ENCODE measurements at regions not wholly inside any gene's neighbourhood (a gene's known extent, or its start where the extent isn't known, plus 50 kb on each side); places are given as distances from the start of the nearest gene placed in this dataset.

DNA sequence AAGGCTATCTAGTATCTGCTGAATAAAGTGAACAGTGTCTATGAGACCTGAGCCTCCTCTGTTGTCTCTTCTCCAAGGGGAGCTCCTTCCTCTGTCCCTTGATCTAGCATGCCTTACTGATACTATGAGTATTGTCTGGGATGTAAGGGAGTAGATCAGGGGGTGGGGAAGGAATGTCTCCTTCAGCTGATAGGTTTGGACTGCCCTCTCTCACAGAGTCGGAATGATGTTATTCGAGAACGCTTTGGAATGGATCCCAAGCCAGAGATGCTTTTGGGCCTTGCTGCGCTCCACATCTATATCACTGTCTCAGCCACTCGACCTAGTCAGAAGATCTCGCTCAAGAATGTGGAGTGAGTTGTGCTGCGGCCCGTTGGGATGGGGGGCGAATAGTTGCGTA is 68.3 kb upstream of the PRPS1 start:
- FAIRE-seq (no peak), DNase-seq (ENCODE audit: insufficient read length, low spot score) (no peak)

DNA sequence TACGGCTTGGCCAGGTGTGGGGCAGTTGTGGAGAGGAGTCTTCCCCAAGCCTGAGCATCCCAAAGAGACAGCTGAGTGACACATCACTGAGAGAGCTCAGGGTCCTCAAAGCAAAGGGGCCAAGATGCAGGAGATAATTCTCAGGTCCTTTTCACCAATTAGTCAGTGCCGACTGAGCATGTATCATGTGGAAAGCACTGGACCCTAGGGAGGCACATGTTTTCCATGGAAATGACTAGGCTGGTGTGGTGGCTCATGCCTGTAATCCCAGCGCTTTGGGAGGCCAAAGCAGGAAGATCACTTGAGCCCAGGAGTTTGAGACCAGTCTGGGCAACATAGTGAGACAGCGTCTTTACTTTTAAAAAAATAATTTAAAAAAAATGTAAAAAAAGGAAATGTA is 67.3 kb upstream of the PRPS1 start:
- DNase-seq (ENCODE audit: insufficient read length, low spot score) (no peak), FAIRE-seq (no peak)

DNA sequence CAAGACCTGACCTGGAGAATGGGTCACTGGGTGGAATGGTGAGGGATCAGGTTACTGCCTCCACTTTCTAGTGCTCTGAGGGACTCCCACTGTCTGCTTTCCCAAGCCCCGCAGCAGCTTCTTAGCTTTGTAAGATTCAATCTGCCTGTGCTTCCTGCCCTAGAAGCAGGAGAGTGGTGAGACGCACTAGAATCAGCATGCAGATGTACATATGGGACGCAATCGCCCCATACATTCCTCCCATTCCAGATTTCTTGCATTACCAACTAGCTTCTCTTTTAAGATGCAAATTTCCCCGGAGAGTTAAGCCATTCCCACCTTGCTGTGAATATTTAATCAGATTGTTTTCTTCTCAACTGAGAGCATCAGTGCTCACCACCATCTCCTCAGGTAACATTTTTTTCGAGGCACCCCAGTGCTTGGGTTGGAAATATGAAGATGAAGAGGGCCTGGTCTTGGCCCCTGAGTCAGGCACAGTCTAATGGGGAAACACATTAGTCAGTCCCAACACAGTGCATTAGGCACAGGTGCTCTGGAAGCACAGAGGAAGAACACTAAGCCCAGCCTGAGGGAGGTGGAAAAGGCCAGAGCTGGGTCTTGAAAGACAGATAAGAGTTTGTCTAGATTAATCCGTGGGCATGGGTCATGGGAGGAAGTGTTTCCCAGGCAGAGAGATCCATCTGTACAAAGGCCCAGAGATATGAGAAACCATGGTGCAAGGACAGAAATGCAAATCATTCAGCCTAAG is 66.7 kb upstream of the PRPS1 start:
- no peak for DNase-seq (ENCODE audit: insufficient read length, low spot score)

DNA sequence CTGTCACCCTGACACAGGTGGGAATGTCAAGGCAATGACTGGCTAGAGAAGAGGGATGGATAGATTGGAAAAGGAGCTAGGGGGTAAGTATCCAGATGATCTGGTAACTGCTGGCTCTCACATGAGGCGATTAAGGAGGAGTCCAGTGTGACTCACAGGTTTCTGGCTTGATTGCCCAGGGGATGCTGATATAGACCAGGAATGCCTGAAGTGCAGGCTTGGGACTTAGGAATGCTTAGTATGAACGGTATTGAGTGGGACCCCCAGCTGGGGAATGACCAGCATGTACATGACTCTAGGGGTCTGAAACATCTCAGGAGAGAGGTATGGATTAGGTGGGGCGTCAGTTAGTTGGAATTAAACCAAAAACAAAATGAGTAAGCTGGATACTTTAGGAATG is 65.8 kb upstream of the PRPS1 start:
- DNase-seq (ENCODE audit: insufficient read length, low spot score) = no peak
- no peak for FAIRE-seq

More for the DNA sequence above, 66.7 kb upstream of the PRPS1 start:
- no peak for FAIRE-seq

DNA sequence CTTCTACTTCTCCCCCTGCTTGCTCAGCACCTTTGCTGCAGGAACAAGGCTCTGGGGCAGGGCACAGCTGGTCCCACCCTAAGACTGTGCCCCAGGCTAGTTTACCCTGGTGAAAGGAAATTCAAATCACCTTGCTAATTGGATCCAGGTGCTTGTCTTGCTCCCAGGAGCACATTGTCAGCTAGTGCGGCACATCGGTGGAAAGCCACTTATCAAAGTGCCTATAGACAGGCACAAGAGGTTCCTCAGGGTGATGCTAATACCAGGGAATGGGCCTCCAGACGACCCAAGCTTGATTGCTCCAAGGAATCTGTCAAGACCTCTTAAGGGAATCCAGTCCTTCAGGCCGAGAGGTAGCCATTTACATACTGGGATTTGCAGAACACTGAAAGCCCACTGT is 64.5 kb upstream of the PRPS1 start:
- no peak for FAIRE-seq
- DNase-seq (ENCODE audit: insufficient read length, low spot score) = no peak

DNA sequence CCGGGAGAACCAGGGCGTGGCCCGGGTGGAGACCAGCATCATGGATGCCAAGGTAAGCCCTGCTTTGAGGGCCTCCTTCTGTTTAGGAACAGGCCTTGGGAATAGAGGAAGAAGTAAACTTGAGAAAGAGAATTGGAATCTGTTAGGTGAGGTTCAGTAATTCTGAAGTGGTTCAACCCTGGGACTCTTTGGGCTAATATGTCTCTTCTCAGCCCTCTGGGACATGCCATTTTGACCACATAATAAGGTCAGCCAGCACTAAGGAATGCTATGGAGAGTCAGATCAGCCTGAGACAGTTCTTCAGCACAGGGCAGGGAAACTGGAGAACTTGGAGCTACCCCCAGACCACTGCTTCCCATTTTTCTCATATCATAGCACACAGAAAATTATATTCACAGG is 63.3 kb upstream of the PRPS1 start:
- DNase-seq (ENCODE audit: insufficient read length, low spot score) (no peak), FAIRE-seq (no peak)

DNA sequence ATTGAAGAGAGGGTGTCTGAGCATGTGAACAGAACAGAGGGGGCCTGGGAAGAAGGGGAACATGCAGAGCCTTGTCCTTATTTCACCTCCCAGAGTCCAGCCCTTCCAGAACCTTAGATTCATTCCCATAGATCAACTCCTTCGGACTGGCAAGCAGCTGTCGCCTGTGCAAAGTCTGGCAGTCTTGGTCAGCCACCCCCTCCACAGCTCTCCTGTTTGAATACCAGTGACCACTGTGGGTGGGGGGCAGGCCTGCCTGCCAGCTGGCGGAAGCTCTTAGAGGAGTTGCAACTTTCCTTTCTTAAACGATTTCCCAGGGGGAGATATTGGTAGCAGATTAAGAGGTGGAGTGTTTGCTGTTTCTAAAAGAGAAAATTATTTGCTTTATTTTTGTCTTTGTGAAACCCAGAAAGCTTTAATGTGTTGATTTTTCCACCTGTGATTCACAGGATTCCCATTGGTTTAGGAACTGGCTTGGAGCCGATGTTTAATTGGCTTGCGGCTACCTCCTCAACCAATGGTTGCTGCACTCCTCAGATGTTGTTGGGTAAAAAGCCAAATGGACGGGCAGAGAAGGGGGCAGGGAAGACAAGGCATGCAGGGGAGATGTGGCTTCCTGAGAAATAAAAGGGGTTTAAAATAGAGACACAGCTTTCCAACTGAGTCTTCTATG is 62.2 kb upstream of the PRPS1 start:
- no peak for FAIRE-seq
- DNase-seq (ENCODE audit: insufficient read length, low spot score) = peak; percentile 37

DNA sequence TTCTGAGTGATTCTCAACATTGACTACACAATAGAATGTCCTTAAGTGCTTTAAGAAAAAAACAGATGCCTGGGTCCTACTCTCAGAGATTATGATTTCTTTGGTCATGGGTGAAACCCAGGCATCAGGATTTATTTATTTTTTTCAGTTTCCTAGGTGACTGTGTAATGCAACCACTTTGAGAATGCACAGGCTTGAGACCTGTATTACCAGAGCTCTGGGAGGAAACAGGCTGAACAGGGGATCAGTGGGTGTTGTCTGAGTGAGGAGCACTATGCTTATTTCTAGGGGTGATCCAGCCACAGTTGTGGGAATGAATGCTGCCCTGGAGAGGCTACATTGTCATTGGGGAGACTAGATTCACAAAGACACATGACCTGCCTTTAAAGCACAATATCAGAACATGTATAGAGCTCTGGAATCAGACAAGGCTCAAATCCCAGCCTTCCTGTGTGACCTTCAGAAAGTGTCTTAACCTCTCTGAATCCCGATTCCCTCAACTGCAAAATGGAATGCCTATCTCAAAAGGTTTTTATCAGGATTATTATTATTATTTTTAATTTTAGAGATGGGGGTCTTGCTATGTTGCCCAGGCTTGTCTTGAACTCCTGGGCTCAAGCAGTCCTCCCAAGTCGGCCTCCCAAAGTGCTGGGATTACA is 61.6 kb upstream of the PRPS1 start:
- DNase-seq (ENCODE audit: insufficient read length, low spot score) (no peak), FAIRE-seq (no peak)

DNA sequence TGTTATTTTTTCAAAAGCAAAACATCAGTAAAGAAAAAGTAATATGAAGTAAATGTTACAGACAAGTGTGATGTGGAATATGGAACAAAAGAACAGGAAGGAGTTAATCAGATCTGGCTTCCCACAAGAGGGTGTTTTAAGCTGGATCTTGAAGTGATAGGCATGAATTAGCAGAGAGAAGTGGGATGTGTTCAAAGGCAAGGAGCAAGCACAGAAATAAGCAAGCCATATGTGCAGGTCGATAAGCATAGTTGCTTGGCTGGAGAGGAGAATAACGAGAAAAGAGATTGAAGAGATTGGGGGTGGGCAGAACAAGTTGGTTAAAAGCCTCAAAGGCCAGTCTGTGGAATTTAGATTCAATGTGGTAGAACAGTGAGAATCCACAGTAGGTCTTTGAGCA is 60.9 kb upstream of the PRPS1 start:
- FAIRE-seq (no peak), DNase-seq (ENCODE audit: insufficient read length, low spot score) (no peak)

DNA sequence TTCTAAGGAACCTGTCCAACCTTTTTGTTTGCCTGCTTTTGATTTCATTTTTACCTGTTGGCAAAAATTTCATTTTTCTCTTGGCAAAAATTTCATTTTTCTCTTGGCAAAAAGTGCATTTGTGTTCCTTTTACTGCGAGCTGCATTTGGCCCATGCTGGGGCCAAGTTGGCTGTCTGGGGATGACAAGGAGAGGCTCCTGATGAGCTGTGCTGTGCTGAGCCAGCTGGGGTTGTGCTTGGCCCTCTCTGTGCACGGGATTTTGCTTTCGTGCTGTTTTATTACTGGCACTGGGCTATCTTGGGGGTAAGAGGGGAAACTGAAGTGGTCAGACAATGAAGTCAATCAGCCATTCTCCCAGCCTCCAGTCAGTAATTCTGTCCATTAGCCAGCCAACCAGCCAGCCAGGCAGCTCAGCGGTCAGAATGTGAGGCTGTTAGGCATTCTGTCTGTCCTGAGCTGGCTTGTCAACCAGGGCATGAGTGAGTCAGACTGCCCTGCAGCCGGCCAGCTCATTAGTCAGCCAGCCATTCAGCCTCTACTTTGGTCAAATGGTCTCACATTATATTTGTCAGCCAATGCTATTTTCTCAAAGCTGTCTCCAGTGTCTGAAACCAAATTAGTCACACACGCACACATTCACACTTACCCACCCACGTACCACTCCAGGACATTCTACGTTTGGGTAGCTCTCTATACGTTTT is 56.9 kb upstream of the PRPS1 start:
- no peak for DNase-seq (ENCODE audit: insufficient read length, low spot score)
- FAIRE-seq = no peak

DNA sequence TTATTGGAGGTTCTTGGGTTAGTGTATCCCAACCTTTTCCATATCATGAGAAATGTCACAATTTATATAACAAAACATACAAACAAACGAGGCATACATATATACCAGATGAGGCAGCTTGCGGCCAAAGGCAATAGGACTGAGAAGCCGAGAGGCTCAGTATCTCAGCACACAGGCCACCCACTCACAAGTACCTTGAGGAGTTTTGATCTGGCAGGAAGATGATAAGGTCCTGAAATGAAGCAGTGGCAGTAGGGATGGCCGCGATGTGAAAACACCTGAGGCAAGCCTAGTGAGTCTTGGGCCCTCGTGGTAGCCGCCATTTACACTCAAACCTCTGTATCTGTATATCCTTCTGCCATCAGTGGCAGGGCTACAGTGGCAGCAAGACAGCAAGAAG is 55.3 kb upstream of the PRPS1 start:
- FAIRE-seq = no peak
- no peak for DNase-seq (ENCODE audit: insufficient read length, low spot score)

DNA sequence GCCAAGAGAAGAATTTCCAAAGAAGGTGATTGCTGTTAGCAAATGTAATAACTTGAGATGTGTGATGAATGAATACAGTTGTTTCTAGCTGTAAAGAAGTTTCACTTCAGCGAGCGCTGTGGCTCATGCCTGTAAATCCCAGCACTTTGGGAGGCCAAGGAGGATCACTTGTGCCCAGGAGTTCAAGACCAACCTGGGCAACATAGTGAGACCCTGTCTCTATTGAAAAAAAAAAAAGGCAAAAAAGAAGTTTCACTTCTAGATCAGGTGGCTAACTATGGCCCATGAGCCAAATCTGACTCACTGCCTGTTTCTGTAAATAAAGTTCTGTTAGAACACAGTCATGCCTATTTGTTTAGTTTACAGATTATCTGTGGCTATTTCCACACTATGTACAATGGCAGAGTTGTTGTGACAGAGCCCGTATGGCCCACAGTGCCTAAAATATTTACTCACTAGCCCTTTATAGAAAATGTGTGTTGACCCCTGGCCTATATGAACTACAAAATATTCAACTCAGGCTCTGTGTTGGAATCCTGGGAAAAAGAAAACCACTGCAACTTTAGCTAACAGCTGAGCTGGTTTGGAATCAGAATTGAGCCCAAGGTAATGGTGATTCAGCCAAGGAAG is 54.1 kb upstream of the PRPS1 start:
- DNase-seq (ENCODE audit: insufficient read length, low spot score) = no peak
- no peak for FAIRE-seq

DNA sequence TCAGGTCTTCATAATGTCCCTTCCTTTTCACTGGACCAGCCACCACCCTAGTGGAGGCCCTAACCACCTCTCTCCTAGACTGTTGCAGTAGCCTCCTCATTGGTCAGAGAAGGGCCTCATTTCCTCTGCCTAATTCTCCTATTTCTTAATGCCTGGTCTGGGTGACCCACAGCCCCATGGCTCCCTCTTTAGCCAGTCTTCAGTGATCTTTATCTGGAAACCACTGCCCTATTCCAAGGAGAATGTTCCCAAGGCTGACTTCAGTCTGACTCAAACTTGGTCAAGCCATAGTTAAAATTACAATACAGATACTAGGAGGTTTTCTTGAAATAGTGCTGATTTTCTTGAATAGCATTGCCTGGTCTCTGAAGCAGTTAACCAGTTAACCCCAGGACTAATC is 53.6 kb upstream of the PRPS1 start:
- DNase-seq (ENCODE audit: insufficient read length, low spot score) (no peak), FAIRE-seq (no peak)

DNA sequence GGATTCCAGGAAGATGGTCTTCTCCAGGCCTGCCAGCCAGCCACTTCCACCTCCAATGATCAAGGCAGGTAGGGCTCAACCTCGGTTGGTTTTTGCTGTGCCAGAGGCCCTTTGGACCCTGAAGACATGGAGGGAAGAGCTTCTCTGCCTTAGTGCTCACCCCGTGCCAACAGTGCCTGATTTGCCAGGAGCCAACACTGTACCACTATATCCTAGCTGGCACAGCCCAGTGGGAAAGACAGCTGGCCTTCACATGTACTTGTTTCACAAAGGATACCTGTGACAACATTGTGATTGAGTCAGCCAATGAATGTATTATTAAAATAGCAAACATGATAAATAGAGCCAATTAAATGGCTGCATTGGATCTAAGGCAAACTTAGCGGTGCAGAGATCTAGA is 51.9 kb upstream of the PRPS1 start:
- DNase-seq (ENCODE audit: insufficient read length, low spot score) (no peak), FAIRE-seq (no peak)

DNA sequence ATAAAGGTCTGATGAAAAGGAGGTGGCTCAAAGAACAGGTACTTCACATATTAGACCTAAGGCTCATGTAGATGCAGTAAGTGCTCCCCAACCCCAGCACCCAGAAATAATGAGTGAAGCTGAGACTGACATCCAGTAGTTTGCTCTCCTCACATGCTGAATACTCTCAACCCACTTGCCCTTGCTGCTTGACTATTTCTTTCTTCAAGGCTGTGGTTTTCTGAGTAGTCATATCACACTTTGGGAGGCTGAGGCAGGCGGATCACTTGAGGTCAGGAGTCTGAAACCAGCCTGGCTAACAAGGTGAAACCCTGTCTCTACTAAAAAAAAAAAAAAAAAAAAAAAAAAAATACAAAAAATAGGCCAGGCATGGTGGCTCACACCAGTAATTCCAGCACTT is 51.5 kb upstream of the PRPS1 start:
- no peak for DNase-seq (ENCODE audit: insufficient read length, low spot score)
- FAIRE-seq = no peak

DNA sequence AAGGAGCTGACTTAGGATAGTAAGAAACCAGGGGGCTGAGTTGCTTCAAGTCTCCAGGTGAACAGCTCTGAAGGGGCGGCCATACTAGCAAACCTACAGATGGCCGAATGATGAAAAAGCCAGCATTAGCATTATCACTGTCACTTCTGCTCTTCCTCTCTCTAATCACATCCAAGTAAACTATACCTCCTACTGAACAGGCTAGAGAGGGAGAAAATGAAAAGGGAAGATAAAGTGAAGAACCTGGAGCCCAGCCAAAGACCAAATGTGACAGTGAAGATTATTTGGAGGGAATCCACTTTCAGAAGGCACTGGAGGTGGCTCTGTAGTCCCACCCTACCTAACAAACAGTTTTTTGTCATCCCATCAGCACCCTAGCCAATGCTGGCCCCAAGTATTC is 50.4 kb upstream of the PRPS1 start:
- DNase-seq (ENCODE audit: insufficient read length, low spot score) (no peak), FAIRE-seq (no peak)
